HT1080 (cell line): ENCODE measurements at regions not wholly inside any gene's neighbourhood (a gene's known extent, or its start where the extent isn't known, plus 50 kb on each side); places are given as distances from the start of the nearest gene placed in this dataset.

Source experiments
- DNase-seq: peaks from one replicate; pipeline ENCODE4 v3.0.0-alpha.2; 2015; ENCODE audit warnings: low read depth

DNA sequence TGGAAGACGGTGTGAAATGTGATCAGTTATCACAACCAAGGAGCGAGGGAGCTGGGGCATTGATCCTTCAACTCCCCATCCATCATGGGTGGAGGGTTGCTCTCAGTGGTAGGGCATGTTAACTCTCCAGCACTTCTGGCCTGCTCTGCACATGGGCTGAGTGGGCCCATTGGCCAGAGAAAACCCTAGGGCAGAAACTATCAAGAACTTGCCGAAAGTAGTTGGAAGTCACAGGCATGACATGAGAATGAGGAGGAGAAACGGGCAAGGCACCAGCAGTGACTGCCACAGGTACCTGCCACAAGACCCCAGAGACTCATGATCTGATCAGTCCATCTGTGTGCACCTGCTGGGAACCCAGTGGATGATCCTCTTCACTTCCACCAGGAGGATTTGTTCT, 50.9 kb upstream of the CXCL14 start:
- no peak for DNase-seq

DNA sequence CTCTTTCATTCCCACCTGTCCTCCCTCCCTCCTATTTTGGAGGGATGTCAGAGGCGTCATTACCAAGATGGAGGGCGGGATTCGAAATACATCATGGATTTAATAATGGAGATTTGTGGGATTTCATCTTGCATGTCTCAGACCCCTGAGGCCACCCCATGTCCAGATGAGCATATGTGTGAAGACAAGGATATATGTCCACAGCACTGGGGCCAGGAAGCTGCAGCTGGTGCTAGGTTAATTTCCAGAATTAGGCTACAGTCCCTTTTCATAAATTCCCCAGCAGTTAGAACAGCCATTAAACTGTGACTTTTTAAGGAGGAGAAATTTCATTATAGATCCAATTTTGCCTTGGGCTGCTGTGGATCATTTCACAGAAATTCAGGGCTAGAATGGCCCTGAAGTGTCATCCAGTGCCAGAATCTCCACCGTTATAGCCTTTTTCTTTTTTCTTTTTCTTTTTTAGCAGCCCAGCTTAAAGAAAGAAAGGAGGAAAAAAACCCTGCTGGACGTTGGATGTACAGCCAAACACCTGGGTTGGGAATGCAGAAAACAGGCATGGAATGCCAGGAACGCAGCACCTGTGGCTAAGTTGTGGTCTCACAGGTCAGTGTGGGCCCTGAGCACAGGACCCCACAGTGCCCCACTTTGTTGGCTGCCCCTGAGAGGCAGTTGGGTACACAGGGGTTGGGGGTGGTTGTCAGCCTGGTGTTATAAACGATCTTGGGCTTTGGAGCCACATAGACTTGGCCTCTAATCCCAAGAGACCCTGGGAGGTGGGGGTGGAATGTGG, 50.2 kb upstream of the CXCL14 start:
- no peak for DNase-seq
